AG09319 (cell line): ENCODE measurements at regions not wholly inside any gene's neighbourhood (a gene's known extent, or its start where the extent isn't known, plus 50 kb on each side); places are given as distances from the start of the nearest gene placed in this dataset.

Source experiments
- DNase-seq: peaks from one replicate; pipeline ENCODE4 v3.0.0-alpha.2; 2010; ENCODE audit warnings: low read depth; ENCODE audit errors: extremely low read depth
- CTCF ChIP-seq: IDR thresholded peaks from 2 replicates; pipeline ENCODE4 v1.5.1; 2011; ENCODE audit warnings: low read depth, mild to moderate bottlenecking, inconsistent platforms, low read length, moderate library complexity

- no peak for DNase-seq
- TF ChIP-seq CTCF = no peak
Observed at GRCh38 chr4:83679254-83679653, 143.3 kb downstream of the GPAT3 start.

- DNase-seq = peak; percentile 15
- TF ChIP-seq CTCF = no peak
Observed at GRCh38 chr4:83677656-83678055, 141.7 kb downstream of the GPAT3 start.

- TF ChIP-seq CTCF = no peak
Observed at GRCh38 chr4:83664741-83665140, 128.8 kb downstream of the GPAT3 start.

DNA sequence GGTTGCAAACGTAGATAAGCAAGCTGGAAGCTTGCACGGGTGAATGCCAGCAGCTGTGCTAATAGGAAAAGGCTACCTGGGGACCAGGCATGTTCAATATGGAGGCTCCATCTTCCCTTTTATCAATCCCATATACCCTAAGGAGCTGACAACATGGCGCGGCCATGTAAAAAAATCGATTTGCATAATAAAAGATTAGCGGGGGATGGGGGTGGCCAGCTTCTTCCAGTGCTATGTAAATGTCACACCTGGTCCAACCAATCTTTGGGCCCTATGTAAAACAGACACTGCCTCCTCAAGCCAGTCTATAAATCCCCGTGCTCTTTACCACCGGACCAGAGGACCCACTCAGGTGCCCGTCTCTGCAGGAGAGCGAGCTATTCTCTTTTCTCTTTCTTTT, 128.2 kb downstream of the GPAT3 start:
- DNase-seq = no peak
- no peak for TF ChIP-seq CTCF

More at GRCh38 chr4:83664741-83665140, 128.8 kb downstream of the GPAT3 start:
- no peak for DNase-seq

GRCh38 chr4:83662204-83662603, 126.3 kb downstream of the GPAT3 start:
- no peak for DNase-seq
- no peak for TF ChIP-seq CTCF

GRCh38 chr4:83661359-83661758, 125.5 kb downstream of the GPAT3 start:
- TF ChIP-seq CTCF = no peak
- no peak for DNase-seq

DNA sequence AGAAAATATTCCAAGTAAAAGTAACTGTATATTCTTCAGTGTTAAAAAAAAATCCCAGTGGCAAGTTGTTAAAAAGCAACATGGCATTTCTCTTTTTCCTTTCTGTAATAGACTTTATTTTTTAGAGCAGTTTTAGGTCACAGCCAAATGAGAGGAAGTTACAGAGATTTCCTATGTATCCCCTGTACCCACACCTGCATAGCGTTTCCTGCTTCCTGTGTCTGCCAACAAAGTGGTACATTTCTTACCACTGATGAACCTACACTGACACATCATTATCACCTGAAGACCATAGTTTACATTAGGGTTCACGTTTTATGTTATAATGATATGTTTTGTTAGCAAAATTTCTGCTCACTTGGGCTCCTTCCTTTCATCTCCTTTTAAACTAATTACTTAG, 124.7 kb downstream of the GPAT3 start:
- TF ChIP-seq CTCF = no peak
- no peak for DNase-seq
